ENCODE measurements at regions not wholly inside any gene's neighbourhood (a gene's known extent, or its start where the extent isn't known, plus 50 kb on each side); places are given as distances from the start of the nearest gene placed in this dataset.

- intact Hi-C loops (cut with DNase I): no loop called here
- ATAC-seq (ENCODE audit: poor library complexity): no peak
- DNase-seq: no peak
Measured at GRCh38 chr4:1465173-1466033, 59.2 kb upstream of the NKX1-1 start.

- intact Hi-C loops (cut with DNase I): no loop called here
- DNase-seq (no peak), ATAC-seq (ENCODE audit: poor library complexity) (no peak)
Measured at GRCh38 chr4:1464581-1465171, 58.4 kb upstream of the NKX1-1 start.

DNA sequence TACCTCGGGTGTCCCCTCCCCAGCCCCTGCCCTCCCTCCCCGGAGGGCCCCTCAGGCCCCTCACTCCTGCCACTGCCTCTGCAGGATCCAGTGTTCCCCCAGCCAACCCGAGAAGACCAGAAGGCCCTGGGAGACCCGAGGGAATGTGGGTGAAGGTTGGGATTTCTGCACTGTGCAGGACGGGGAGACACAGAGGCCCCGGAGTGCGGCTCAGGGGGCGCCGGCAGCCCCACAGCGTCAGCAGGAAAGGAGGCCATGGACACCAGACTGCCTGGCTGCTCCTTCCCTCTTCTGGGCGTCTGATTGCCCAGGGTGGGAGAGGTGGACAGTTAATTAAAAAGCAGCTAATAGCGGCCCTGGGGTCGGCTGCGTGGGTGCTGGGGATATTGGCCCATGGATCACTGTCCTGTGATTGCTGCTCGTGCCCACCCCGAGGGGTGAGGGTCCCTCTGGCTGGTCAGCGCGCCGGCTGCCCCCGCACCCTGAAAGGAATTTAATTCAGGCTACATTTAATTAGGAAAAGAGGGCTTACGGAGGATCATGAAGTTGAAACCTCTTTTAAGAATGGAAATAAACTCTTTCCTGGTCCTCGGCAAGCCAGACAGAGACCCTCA lies 57.8 kb upstream of the NKX1-1 start:
- intact Hi-C loops (cut with DNase I): no loop called here
- no peak for ATAC-seq (ENCODE audit: poor library complexity)
- no peak for DNase-seq

DNA sequence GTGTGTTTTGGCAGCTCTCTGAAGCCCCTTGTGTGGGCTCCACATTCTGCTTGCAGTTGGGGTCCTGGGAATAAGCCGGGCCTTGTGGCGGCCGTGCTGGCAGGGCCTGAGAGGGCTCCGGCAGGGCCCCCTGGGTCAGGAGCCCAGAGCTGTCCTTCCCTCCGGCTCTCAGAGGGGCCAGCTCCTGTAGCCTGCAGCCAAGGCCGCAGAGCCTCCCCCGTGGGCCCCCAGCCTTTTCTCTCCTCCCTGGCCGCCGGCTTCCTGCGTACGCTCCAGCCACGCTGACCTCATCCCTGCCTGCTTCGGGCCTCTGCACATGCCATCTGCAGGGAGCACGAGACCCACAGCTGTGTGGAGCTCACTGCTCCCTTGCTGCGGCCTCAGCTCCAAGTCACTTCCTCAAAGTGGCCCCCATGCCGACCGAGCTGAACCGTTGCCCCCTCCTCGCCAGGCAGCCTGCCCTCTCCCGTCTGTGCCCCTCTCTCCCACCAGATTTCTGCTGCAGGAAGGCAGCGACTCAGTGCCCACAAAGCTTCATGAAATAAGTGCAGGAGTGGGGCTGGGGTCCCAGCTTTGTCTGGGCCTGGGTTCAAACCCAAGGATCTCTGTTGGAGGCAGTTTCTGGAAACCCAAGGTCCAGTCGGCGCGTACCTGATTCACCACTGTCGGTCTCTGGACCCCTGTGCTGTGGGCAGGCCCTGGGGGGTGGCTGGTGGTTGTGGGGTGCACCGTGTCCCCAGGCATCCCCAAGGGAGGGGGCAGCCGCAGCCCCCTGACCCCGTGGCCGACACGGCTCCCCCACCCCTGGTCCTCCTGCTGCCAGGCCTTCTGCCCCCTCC lies 57.1 kb upstream of the NKX1-1 start:
- ATAC-seq (ENCODE audit: poor library complexity) (no peak), DNase-seq (no peak)
- intact Hi-C loops (cut with DNase I): no loop called here

- no peak for DNase-seq
- intact Hi-C loops (cut with DNase I): no loop called here
- no peak for ATAC-seq (ENCODE audit: poor library complexity)
Measured at GRCh38 chr4:1462768-1463075, 56.5 kb upstream of the NKX1-1 start.

DNA sequence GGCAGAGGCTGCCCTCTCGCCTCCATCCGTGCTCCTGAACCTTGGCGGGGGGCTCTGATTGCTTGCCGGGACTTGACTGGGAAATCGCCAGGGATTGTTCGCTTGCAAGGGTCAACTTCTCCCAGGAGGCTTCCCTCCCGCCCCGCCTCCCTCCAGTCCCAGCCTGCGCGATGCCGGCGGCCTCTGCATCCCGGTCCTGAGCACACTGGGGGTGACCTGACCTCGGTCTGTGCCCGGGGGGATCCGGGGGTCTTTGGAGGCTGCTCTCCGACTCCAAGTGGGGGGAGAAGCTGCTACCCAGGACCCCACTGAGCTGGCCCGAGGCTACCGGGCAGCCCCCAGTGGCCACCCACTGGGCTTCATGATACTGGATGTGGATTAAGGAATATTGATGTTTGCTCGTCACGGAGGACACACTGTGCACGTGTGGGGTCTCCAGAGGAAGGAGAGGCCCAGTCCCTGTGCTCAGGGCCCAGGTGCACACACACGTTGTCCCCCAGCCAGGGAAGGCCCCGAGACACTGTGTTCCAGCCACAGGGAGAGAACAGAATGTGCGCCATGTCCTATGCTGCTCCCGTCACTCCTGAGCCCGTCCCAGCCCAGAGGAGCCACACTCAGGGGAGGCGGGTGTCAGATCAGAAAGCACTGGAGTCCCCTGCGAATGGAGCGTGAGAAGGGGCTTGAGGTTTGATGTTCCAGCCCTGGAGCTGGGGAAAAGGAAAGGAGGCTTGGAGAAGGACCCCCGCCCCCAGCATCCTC lies 55.9 kb upstream of the NKX1-1 start:
- no peak for ATAC-seq (ENCODE audit: poor library complexity)
- intact Hi-C loops (cut with DNase I): no loop called here
- DNase-seq: no peak

GRCh38 chr4:1460967-1461868 lies 55.0 kb upstream of the NKX1-1 start:
- DNase-seq: no peak
- intact Hi-C loops (cut with DNase I): no loop called here

GRCh38 chr4:1459722-1460511 lies 53.7 kb upstream of the NKX1-1 start:
- ATAC-seq (ENCODE audit: poor library complexity) (no peak), DNase-seq (no peak)
- intact Hi-C loops (cut with DNase I): no loop called here

More at GRCh38 chr4:1460967-1461868, 55.0 kb upstream of the NKX1-1 start:
- ATAC-seq (ENCODE audit: poor library complexity): no peak

GRCh38 chr4:1459081-1459721 lies 53.0 kb upstream of the NKX1-1 start:
- DNase-seq (no peak), ATAC-seq (ENCODE audit: poor library complexity) (no peak)
- intact Hi-C loops (cut with DNase I): no loop called here

DNA sequence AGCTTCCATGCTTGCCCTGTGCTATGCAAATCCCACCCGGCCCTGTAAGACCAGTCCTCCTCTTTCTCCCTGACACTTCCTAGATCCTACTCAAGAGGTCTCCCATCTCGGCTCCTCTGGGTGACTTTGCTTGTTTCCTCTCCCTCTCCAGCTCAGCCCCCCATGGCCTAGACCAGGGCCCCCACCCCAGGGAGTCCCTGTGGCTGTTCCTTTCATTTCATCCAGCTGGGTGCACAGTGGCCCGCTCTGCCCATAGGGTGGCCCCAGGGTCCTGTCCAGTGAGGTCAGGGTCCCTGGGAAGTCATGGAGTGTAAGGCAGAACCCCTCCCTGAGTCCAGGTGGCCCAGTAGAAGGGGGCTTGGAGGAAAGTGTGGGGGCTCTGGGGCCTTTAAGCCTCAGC lies 52.3 kb upstream of the NKX1-1 start:
- ATAC-seq (ENCODE audit: poor library complexity) (no peak), DNase-seq (no peak)
- intact Hi-C loops (cut with DNase I): no loop called here

All from Right ventricle myocardium superior (tissue), 1 donor.